H1 (cell line): ENCODE measurements at regions not wholly inside any gene's neighbourhood (a gene's known extent, or its start where the extent isn't known, plus 50 kb on each side); places are given as distances from the start of the nearest gene placed in this dataset.

Source experiments
- CHD1 ChIP-seq: IDR thresholded peaks from 2 replicates; pipeline ENCODE4 v1.6.1; 2012; ENCODE audit warnings: low read depth, low read length, improper control_type of control experiment
- JUN ChIP-seq: IDR thresholded peaks from 2 replicates; pipeline ENCODE4 v1.6.1; 2011; ENCODE audit warnings: low read depth, mild to moderate bottlenecking, improper control_type of control experiment, low read length
- RNF2 ChIP-seq: fragments of 200-900, 300-1000 bp; sonication (generic); IDR thresholded peaks from 2 replicates; pipeline ENCODE4 v1.7.1; 2016; ENCODE audit warnings: borderline replicate concordance, low read depth, mild to moderate bottlenecking, antibody characterized with exemption, low read length; ENCODE audit not compliant: poor library complexity, severe bottlenecking; ENCODE audit errors: missing control alignments
- SIN3A ChIP-seq, 2 experiments: IDR thresholded peaks in 1 of 2; conservative IDR thresholded peaks in 1 of 2; 2 replicates each; pipeline ENCODE4 v1.6.1; 2011 to 2012; ENCODE audit warnings: low read length in 2 of 2, improper control_type of control experiment in 1 of 2, low read depth in 1 of 2, mild to moderate bottlenecking in 1 of 2
- TCF12 ChIP-seq: IDR thresholded peaks from 2 replicates; pipeline ENCODE4 v1.6.1; 2011; ENCODE audit warnings: low read depth, mild to moderate bottlenecking, low read length

DNA sequence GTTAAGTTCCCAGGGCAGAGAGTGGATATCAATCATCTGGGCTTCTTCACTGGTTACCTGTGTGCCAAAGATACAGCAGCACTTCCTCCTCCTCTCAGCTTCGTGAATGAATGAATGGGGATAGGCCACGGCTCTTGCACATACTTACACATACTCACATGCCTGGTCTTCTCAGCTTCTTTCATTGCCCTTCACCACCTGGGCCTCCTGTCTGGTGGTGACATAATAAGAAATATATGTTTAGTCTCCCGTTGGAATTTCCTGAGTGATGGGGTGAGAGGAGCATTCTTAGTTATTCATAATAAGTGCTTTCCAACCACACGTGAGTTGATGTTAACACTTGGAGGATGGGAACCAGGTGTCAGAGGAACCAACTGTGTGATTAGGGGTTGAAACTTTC is 268.1 kb upstream of the RMST start (continued):
- TF ChIP-seq JUN: no peak
- no peak for TF ChIP-seq RNF2
- no peak for TF ChIP-seq CHD1
- no peak for TF ChIP-seq SIN3A (conservative IDR thresholded peaks at IDR 0.05 in 1 of 2, IDR thresholded peaks at IDR 0.05 in 1 of 2; ENCODE audit: low read depth in 1 of 2, low read length in 2 of 2)
- TF ChIP-seq TCF12: no peak
